ENCODE measurements at regions not wholly inside any gene's neighbourhood (a gene's known extent, or its start where the extent isn't known, plus 50 kb on each side); places are given as distances from the start of the nearest gene placed in this dataset.

GRCh38 chr2:33712674-33713073, 113.6 kb upstream of the FAM98A start:
- H3K4me3 Mint-ChIP-seq (ENCODE audit: low read depth, unreplicated experiment), result no peak overlapping the region
- no peak for TF ChIP-seq CTCF (IDR thresholded peaks at IDR 0.05; ENCODE audit: unreplicated experiment)
- CTCF ChIA-PET, result no interaction called here
- no peaks in the 10 kb centered on the region for H3K27me3 Mint-ChIP-seq (ENCODE audit: unreplicated experiment)
- no peaks in the 10 kb centered on the region for H3K36me3 Mint-ChIP-seq (ENCODE audit: insufficient read depth, unreplicated experiment)
- no peak overlapping the region for H3K27ac Mint-ChIP-seq (ENCODE audit: unreplicated experiment)
- no TSS peak for BruUV-seq (replicated peaks)
- intact Hi-C loops (cut with micrococcal nuclease; ENCODE audit: unreplicated experiment), result no loop called here
- peaks cover 16% of the 10 kb centered on the region for H3K9me3 Mint-ChIP-seq (ENCODE audit: low read depth, unreplicated experiment)
- H3K4me1 Mint-ChIP-seq (ENCODE audit: low read depth, unreplicated experiment), result no peaks in the 10 kb centered on the region
- no peak for DNase-seq

GRCh38 chr2:33709951-33710350, 110.9 kb upstream of the FAM98A start:
- BruUV-seq (replicated peaks), result no TSS peak
- intact Hi-C loops (cut with micrococcal nuclease; ENCODE audit: unreplicated experiment), result no loop called here
- no peaks in the 10 kb centered on the region for H3K27me3 Mint-ChIP-seq (ENCODE audit: unreplicated experiment)
- H3K27ac Mint-ChIP-seq (ENCODE audit: unreplicated experiment), result no peak overlapping the region
- H3K4me3 Mint-ChIP-seq (ENCODE audit: low read depth, unreplicated experiment), result no peak overlapping the region
- CTCF ChIA-PET, result interaction anchor here (0.6 kb wide), 1 partner anchor 171 kb away, joined by 3 read pairs; no protein-coding TSS in a partner anchor
- DNase-seq, result no peak
- H3K36me3 Mint-ChIP-seq (ENCODE audit: insufficient read depth, unreplicated experiment), result no peaks in the 10 kb centered on the region
- TF ChIP-seq CTCF (IDR thresholded peaks at IDR 0.05; ENCODE audit: unreplicated experiment), result no peak
- H3K4me1 Mint-ChIP-seq (ENCODE audit: low read depth, unreplicated experiment), result no peaks in the 10 kb centered on the region
- peaks cover 14% of the 10 kb centered on the region for H3K9me3 Mint-ChIP-seq (ENCODE audit: low read depth, unreplicated experiment)

GRCh38 chr2:33707312-33707711, 108.2 kb upstream of the FAM98A start:
- Mint-ChIP-seq H3K27ac (ENCODE audit: unreplicated experiment) (no peak overlapping the region), H3K9me3 (ENCODE audit: low read depth, unreplicated experiment) (peaks cover 10% of the 10 kb centered on the region), H3K27me3 (ENCODE audit: unreplicated experiment) (no peaks in the 10 kb centered on the region), H3K4me3 (ENCODE audit: low read depth, unreplicated experiment) (no peak overlapping the region), H3K4me1 (ENCODE audit: low read depth, unreplicated experiment) (no peaks in the 10 kb centered on the region), H3K36me3 (ENCODE audit: insufficient read depth, unreplicated experiment) (no peaks in the 10 kb centered on the region)
- TF ChIP-seq CTCF (IDR thresholded peaks at IDR 0.05; ENCODE audit: unreplicated experiment), result no peak
- intact Hi-C loops (cut with micrococcal nuclease; ENCODE audit: unreplicated experiment), result no loop called here
- CTCF ChIA-PET, result no interaction called here
- no TSS peak for BruUV-seq (replicated peaks)
- DNase-seq, result no peak

- Mint-ChIP-seq H3K27ac (ENCODE audit: unreplicated experiment) (no peak overlapping the region), H3K27me3 (ENCODE audit: unreplicated experiment) (no peaks in the 10 kb centered on the region), H3K9me3 (ENCODE audit: low read depth, unreplicated experiment) (peaks cover 7% of the 10 kb centered on the region), H3K4me3 (ENCODE audit: low read depth, unreplicated experiment) (no peak overlapping the region), H3K4me1 (ENCODE audit: low read depth, unreplicated experiment) (no peaks in the 10 kb centered on the region), H3K36me3 (ENCODE audit: insufficient read depth, unreplicated experiment) (no peaks in the 10 kb centered on the region)
- intact Hi-C loops (cut with micrococcal nuclease; ENCODE audit: unreplicated experiment), result no loop called here
- DNase-seq, result no peak
- TF ChIP-seq CTCF (IDR thresholded peaks at IDR 0.05; ENCODE audit: unreplicated experiment), result no peak
- BruUV-seq (replicated peaks), result no TSS peak
- CTCF ChIA-PET, result no interaction called here
These were observed 107.3 kb upstream of the FAM98A start for GRCh38 chr2:33706410-33706809.
